Gastroesophageal sphincter (tissue), 4 donors: ENCODE measurements at regions not wholly inside any gene's neighbourhood (a gene's known extent, or its start where the extent isn't known, plus 50 kb on each side); places are given as distances from the start of the nearest gene placed in this dataset.

ENCODE experiments used
- ATAC-seq: fragments of 150-250 bp; one replicate; pipeline ENCODE4 v1.9.1; 2016; ENCODE audit warnings: mild to moderate bottlenecking, moderate library complexity
- H3K27ac ChIP-seq, 4 donors: fragments of 200-600 bp; sonication (generic) in 3 of 4; 1 replicate in 3 of 4; 2 replicates in 1 of 4; pipeline ENCODE4 v1.5.1; 2016 to 2019
- H3K27me3 ChIP-seq: fragments of 200-600 bp; sonication (generic); one replicate; pipeline ENCODE4 v1.5.1; 2019
- H3K36me3 ChIP-seq, 2 donors: fragments of 200-600 bp; sonication (generic); one replicate each; pipeline ENCODE4 v1.5.1; 2019; ENCODE audit warnings: control low read depth in 1 of 2
- H3K4me1 ChIP-seq, 3 donors: fragments of 200-600 bp; sonication (generic); 1 replicate in 2 of 3; 2 replicates in 1 of 3; pipeline ENCODE4 v1.5.1; 2016 to 2019; ENCODE audit warnings: control low read depth in 2 of 3
- H3K4me3 ChIP-seq, 2 donors: fragments of 200-600 bp; sonication (generic); one replicate each; pipeline ENCODE4 v1.5.1; 2019; ENCODE audit warnings: mild to moderate bottlenecking in 1 of 2, moderate library complexity in 1 of 2
- H3K9me3 ChIP-seq, 3 donors: fragments of 200-600 bp; sonication (generic); one replicate each; pipeline ENCODE4 v1.5.1; 2017 to 2019; ENCODE audit warnings: control low read depth in 2 of 3
- EP300 ChIP-seq: sonication (generic); formaldehyde crosslinking; IDR thresholded peaks from one replicate; pipeline ENCODE4 v1.6.1; 2017; ENCODE audit warnings: antibody characterized with exemption, mild to moderate bottlenecking
- POLR2A ChIP-seq, 2 donors: fragments of 450-650 bp; IDR thresholded peaks; one replicate each; pipeline ENCODE4 v1.6.1; 2017; ENCODE audit warnings: antibody characterized with exemption in 2 of 2, mild to moderate bottlenecking in 2 of 2, moderate library complexity in 1 of 2
- POLR2AphosphoS5 ChIP-seq: sonication (generic); formaldehyde crosslinking; IDR thresholded peaks from one replicate; pipeline ENCODE4 v1.6.1; 2017; ENCODE audit warnings: antibody characterized with exemption
- WGBS, 2 donors: methylation state at CpG; one replicate each; pipeline ENCODE4 v1.1.5; 2018; ENCODE audit warnings: low coverage in 1 of 2; 5-methylcytosine and 5-hydroxymethylcytosine counted together
- TF ChIP-seq, protein P1 (sequence below), 4 experiments: fragments of 200-600 bp in 2 of 4; fragments of 450-650 bp in 2 of 4; sonication (generic) in 1 of 4; IDR thresholded peaks; one replicate each; pipeline ENCODE4 v1.5.1; 2017 to 2019; ENCODE audit warnings: antibody characterized with exemption in 4 of 4, mild to moderate bottlenecking in 2 of 4, moderate library complexity in 2 of 4

DNA sequence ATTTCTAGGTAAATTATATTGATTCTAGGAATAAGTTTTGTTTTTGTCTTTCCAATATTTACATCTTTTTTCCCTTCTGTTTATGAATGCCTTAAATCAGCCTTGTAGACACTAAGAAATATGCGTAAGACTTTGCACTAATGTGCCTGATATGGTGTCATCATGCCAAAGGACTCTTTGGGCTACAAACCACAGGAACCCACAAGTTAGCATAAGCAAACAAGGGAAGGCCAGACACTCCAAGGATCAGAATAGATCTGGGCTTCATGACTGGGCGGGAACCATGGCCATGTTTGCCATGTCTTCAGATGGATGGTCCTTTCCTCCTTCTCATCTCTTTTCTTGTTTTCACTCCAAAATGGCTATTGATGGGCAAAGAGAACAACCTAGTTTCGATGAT lies 242.2 kb upstream of the CHRNA7 start:
- H3K27me3 ChIP-seq = no peaks in the 10 kb centered on the region
- no peaks in the 10 kb centered on the region for H3K9me3 ChIP-seq
- H3K27ac ChIP-seq = no peak overlapping the region
- H3K4me1 ChIP-seq = no peaks in the 10 kb centered on the region
- TF ChIP-seq POLR2AphosphoS5 (no peak), POLR2A (IDR thresholded peaks at IDR 0.05) (no peak), EP300 (no peak)
- TF ChIP-seq, protein P1, sequence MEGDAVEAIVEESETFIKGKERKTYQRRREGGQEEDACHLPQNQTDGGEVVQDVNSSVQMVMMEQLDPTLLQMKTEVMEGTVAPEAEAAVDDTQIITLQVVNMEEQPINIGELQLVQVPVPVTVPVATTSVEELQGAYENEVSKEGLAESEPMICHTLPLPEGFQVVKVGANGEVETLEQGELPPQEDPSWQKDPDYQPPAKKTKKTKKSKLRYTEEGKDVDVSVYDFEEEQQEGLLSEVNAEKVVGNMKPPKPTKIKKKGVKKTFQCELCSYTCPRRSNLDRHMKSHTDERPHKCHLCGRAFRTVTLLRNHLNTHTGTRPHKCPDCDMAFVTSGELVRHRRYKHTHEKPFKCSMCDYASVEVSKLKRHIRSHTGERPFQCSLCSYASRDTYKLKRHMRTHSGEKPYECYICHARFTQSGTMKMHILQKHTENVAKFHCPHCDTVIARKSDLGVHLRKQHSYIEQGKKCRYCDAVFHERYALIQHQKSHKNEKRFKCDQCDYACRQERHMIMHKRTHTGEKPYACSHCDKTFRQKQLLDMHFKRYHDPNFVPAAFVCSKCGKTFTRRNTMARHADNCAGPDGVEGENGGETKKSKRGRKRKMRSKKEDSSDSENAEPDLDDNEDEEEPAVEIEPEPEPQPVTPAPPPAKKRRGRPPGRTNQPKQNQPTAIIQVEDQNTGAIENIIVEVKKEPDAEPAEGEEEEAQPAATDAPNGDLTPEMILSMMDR (IDR thresholded peaks at IDR 0.05) = no peak
- 88 to 100% methylated on average over 2 to 3 of the region's 3 CpGs for WGBS, 2 donors
- no peak for ATAC-seq
- no peak overlapping the region for H3K4me3 ChIP-seq
- no peaks in the 10 kb centered on the region for H3K36me3 ChIP-seq

DNA sequence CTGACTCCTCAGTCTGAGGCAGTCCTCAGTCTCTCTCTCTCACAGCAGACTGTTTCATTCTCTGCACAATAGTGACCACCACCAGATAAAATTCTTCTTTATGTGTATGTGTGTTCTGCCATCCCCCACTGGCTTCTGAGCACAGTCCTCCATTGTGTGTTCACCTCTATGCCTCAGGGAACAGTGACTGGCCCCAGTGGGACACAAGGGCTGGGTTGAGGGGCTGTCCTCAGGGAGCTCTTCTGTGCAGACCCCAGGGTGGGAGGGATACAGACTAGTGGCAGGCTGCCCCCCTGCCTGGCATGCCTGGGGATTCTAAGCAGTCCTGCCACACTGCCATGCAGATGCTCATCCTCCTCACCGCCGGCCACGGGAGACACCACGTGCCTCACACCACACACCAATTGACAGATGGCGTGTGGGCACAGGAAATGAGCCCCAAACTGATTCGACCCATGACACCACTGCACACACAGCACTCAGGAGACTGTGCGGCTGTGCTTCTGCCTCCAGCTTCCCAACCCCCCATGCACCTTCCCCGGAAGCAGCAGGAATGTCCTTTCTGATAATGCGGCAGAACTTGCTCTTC lies 237.6 kb upstream of the CHRNA7 start:
- Histone ChIP-seq H3K4me1 (no peaks in the 10 kb centered on the region), H3K36me3 (no peaks in the 10 kb centered on the region), H3K9me3 (no peaks in the 10 kb centered on the region), H3K4me3 (no peak overlapping the region), H3K27me3 (no peaks in the 10 kb centered on the region), H3K27ac (no peak overlapping the region)
- 80% methylated on average over 1 of the region's 9 CpGs; no CpG with 5 or more reads in 1 of the 2 donors for WGBS, 2 donors
- TF ChIP-seq EP300 = no peak
- TF ChIP-seq, protein P1 (IDR thresholded peaks at IDR 0.05) = no peak
- TF ChIP-seq POLR2A (IDR thresholded peaks at IDR 0.05) = no peak
- TF ChIP-seq POLR2AphosphoS5 = no peak
- ATAC-seq = no peak

DNA sequence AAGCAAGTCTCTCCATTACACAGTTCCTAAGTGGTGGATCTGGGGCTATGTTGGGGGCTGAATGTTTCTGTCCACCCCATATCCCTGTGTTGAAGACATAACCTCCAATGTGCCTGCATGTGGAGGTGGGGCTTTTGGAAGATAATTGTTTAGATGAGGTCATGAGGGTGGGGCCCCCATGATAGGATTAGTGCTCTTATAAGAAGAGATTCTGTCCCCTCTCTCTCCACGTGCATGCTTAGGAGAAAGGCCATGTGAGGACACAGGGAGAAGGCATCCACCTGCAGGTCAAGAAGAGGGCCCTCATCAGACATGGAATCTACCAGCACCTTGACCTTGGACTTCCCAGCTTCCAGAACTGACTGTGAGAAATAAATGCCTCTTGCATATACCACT lies 231.0 kb upstream of the CHRNA7 start:
- H3K27me3 ChIP-seq = no peaks in the 10 kb centered on the region
- WGBS, 2 donors = 80% methylated on average over 1 of the region's 1 CpG; no CpG with 5 or more reads in 1 of the 2 donors
- H3K27ac ChIP-seq = no peak overlapping the region
- H3K4me1 ChIP-seq = peaks cover 0 to 5% (median 3%) of the 10 kb centered on the region in 3 donors
- no peaks in the 10 kb centered on the region for H3K36me3 ChIP-seq
- no peaks in the 10 kb centered on the region for H3K9me3 ChIP-seq
- ATAC-seq = no peak
- no peak overlapping the region for H3K4me3 ChIP-seq
- TF ChIP-seq, protein P1 (IDR thresholded peaks at IDR 0.05) = no peak
- TF ChIP-seq EP300 = no peak
- no peak for TF ChIP-seq POLR2AphosphoS5
- no peak for TF ChIP-seq POLR2A (IDR thresholded peaks at IDR 0.05)

DNA sequence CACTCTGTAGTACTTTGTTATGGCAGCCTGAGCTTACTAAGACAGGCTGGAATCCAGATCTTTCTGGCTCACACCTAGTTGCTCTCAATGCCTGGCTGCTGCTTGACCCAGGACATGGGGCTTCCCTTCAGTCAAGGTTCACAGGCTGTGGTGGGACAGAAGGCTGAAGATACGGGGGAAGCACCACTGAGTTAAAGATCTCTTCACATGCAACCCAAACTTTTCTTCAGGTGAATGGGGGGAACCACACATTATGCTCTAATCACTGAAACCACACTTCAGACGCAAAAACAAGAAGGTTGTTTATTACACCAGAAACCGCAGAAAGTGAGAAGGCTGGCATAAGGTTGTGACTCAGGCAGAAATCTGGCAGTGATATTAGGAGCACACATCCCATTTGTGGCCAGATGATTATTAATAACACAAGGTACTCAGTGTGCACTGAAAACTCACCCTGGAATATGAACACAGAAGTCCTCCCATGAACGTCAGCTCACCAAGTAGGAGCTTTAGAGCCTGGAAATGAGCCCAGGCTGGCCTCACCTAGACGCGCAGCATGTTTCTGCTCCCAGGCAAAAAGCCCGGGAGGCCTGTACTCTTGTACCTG lies 230.5 kb upstream of the CHRNA7 start:
- 69 to 72% methylated on average over 2 to 4 of the region's 7 CpGs for WGBS, 2 donors
- Histone ChIP-seq H3K4me3 (no peak overlapping the region), H3K27me3 (no peaks in the 10 kb centered on the region), H3K27ac (no peak overlapping the region), H3K4me1 (peaks cover 0 to 5% (median 3%) of the 10 kb centered on the region in 3 donors), H3K9me3 (no peaks in the 10 kb centered on the region), H3K36me3 (no peaks in the 10 kb centered on the region)
- TF ChIP-seq EP300 (no peak), POLR2AphosphoS5 (no peak), POLR2A (IDR thresholded peaks at IDR 0.05) (no peak)
- TF ChIP-seq, protein P1 (IDR thresholded peaks at IDR 0.05) = no peak
- no peak for ATAC-seq

DNA sequence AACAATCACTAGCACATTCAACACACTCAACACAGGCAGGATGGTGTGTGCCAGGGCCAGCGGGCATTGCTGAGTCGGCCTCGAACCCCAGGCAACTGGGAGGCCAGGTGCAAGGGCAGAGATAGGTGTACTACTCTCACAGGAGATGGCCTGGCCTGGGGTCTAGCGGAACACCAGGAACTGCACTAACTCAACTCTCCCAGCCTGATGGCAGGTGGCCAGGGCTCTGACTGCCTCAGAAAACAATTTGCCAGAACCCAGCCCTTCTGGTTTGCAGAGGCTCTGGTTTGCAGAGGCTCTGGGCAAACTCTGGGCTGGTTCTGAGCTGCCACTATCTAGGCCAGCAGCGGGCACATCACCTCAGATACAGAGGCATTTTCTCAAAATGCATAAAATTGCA lies 229.2 kb upstream of the CHRNA7 start:
- Histone ChIP-seq H3K4me3 (no peak overlapping the region), H3K27ac (no peak overlapping the region), H3K27me3 (no peaks in the 10 kb centered on the region), H3K36me3 (no peaks in the 10 kb centered on the region), H3K9me3 (no peaks in the 10 kb centered on the region), H3K4me1 (peaks cover 0 to 10% (median 3%) of the 10 kb centered on the region in 3 donors)
- 63 to 75% methylated on average over 1 of the region's 5 CpGs for WGBS, 2 donors
- TF ChIP-seq EP300 = no peak
- TF ChIP-seq POLR2AphosphoS5 = no peak
- TF ChIP-seq POLR2A (IDR thresholded peaks at IDR 0.05) = no peak
- TF ChIP-seq, protein P1 (IDR thresholded peaks at IDR 0.05) = no peak
- ATAC-seq = no peak
